HG03159 (cell line): ENCODE measurements at regions not wholly inside any gene's neighbourhood (a gene's known extent, or its start where the extent isn't known, plus 50 kb on each side); places are given as distances from the start of the nearest gene placed in this dataset.
"Not testable (repeated sequence)": the region's sequence is repeated elsewhere in the genome, so short reads cannot be mapped to it uniquely, and the experiment has no call there.

ENCODE experiments used
- ATAC-seq: cut with Tn5 transposase; IDR thresholded peaks from one replicate; pipeline ENCODE4 v1.9.1; 2021; ENCODE audit warnings: mild to moderate bottlenecking, moderate library complexity; ENCODE audit not compliant: unreplicated experiment

DNA sequence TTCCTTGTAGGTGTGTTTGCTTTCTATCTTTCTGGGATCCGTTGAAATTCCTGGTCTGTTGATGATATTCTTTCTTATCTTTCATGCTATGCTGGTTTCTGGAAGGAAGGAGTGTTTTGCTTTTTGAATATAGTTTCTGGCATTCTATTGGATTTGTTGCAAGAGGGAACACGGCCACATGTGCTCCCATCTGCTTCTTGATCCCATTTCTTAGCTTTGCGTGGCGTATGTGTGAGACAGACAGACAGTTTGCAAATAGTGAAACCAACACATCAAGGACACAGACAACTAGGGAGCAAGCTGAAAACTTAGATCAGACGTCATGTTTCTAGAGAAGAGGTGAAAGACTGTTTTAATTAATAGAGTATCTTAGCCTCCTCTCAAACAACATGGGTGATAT lies 261.9 kb upstream of the PUDP start:
- ATAC-seq = no peak

DNA sequence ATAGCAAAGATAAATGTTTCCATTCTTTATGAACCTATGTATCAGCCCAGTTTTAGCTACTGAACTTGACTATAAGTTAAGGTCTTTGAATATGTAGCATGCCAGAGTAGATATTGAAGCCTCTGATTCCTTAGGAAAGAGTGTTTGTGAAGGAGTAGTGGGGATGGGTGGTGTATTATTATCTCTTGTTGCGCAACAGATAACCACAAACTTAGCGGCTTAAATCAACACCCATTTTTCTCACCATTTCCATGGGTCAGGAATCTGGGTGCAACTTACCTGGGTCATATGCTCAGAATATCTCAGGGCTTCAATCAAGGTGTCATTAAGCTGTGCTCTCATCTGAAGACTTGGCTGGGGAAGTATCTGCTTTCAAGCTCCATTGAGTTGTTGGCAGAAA lies 251.4 kb upstream of the PUDP start:
- ATAC-seq = no peak

DNA sequence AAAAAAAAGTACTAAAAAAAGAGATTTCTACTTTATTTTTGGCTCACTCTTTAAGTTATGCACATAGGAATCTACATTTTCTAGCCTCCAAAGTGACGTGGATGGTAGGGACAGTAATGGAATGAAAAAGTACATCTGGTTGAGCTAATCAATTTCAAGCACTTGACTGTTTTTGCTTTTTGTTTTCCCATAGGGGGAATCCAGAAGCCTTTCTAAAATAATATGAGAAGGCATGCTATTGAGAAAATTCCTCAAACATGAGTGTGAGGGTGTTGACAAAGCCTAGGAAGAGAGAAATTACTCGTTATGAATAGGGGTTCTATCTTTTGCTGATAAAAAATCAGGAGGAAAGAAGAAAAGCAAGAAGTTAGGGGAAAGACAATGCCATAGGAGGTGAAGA lies 242.5 kb upstream of the PUDP start:
- ATAC-seq = no peak

DNA sequence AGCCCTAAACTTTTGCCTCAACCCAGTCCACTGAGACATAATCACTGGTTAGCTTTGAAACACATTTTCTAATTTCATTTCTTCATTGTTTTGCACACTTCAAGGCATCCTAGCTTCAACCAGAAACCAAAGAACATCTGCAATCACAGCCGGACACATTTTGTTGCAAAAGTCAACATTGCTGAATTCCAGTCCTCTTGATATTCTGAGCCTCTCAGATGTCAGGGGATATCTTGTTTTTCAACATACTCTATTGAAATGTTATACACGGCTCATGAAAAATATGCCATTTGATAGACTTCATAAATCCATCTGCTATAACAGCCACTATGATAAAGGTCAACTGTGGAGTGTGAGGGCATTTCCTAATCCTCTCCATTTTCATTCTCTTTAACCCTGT lies 241.6 kb upstream of the PUDP start:
- no peak for ATAC-seq

DNA sequence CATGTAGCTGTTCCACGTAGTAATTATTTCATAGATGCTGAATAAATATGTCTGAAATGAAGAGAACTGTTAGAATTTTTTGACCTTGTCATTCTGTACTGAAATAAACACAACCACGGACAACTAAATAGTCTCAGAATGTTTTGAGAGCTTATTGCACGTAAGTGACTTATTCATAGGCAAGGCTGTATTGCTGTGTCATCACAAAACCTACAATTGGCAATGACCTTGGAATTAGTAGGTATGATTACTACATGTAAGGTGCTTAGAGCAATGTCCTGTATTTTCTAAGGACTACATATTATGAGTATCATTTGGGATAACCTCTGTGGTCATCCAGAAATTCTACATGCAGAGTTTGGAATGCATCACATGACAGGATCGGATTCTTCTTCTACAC lies 237.2 kb upstream of the PUDP start:
- no peak for ATAC-seq

DNA sequence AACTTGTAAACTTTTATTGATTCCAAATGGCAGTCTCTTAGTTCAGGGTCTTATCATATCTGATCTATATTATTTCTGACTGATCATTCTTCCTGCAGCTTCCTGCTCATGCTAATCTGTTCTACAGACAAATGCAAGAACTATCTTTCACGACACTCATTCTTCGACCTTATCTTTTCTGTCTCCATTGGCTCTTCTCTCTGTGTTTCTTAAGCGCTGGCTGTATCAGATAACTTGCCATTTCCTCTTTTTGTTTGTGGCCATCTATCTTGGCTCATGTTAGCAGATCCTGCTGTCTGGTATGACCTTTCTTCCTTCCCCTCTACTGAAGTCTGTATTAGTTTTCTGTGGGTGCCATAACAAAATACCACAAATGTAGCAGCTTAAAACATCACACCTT lies 230.5 kb upstream of the PUDP start:
- ATAC-seq = no peak

DNA sequence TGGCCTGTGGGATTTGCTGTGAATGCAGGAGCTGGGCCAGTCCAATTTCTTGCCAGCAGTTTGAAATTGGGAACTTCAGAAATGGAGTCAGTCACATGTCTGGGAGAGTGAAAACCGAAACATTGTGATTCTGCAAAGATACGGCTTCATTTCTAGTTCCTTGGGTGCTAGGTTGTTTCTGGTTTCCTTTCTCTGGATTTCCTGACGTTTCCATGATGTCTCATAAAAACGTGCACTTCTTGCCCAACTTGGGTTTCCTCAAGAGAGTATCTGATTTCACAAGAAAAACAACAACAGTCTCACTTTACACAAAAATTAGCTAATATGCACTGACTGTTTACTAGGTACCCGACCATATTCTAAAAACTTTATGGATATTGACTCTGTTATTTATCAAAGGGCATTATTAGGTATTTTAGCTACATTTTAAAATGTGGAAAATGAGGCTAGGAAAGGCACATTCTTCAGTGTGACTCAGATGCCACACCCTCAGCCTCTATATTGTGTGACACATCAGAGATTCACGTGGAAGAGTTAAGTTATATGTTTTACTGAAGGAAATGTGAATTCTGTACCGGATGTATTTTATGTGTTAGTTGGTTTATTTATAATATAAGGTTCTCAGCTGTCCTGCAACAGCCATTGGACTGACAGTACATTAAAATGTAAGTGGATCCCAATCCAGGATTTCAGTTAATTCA lies 225.0 kb upstream of the PUDP start:
- ATAC-seq = no peak

DNA sequence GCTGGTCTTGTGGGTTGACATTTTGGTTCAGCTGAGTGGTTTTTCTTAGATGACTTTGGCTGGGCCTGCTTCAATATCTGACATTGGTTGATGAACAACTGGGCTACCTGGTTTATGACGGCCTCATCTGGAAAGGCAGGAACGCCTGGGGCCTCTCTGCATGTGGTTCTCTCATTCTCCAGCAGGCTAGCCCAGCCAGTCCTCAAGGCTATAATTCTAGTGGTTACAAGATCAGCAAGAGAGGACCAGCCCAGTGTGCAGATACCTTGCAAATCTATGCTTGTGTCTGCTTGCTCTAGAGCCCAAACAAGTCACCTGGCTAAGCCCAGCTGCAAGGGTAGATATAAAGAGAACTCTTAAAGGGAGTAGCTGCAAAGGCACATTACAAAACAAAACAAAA lies 214.2 kb upstream of the PUDP start:
- no peak for ATAC-seq

DNA sequence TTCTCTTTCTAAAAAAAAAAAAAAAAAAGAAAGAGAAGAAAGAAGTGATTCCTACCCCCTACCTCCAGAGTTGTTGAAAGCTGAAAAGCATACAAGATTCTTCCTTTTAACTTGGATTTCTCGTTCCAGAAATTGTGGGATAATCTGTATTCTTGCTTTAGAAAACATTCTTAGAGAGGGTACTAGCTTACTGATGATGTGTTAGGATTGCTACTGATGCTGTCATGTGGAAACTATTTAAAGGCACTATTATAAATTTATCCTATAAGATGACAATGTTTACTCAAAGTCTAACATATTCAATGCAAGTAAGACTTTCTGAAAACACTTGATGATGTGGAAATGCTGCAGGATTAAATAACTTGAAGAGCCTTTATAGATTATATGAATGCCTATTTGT lies 204.0 kb upstream of the PUDP start:
- no peak for ATAC-seq

DNA sequence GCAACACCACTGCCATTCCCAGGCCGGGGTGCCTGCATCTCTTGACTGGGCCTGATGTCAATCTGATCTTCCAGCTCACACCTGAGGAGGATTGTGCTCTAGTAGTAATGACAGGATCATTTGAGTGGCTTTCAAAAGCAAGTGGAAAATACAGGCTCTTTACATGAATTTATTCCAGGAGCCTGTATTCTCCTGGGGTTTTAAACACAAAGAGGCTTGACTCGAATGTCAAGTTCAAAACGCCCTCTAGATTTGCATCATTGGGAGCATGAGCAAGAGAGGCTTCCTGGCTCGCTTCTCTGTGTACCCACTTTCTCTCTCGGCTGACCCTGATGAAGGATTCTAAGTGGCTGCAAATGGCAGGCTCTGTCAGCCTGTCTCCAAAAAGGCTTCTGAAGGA lies 199.5 kb upstream of the PUDP start:
- ATAC-seq = no peak

DNA sequence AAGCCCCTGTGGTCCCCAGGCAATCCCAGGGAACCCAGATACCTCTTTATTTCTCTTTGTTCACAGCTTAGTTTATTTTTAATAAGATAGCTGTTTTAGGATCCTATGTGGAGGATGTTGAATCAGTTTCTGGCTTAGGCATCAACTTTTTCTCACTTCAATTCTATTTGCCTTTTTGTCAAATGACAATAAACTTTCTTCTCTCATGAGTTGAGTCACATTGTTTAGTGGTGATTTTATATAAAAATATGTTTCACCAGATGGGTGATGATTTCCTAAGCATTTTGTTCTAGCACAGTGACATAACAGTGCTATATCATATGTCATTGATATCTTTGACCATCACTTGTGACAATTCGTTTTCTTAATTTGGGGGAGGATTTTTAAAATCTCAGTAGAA lies 198.1 kb upstream of the PUDP start:
- ATAC-seq = no peak

DNA sequence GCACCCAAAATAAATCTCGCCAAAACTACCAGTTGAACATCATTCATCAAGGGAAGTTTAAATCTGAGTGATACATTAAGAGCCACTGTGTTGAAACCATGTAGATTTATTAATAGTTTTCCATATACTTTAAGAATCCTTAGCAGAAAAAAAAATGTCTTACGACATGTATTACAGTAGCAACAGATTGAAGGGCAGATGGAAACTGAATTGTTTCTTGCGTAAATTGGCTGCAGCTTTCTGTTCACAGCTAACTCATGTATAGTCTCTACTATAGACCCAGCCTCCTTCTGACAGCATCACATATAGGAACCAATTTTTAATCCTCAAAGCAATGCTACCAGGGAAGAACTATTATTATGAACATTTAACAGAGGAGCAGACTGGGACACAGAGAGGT lies 195.2 kb upstream of the PUDP start:
- ATAC-seq = no peak

DNA sequence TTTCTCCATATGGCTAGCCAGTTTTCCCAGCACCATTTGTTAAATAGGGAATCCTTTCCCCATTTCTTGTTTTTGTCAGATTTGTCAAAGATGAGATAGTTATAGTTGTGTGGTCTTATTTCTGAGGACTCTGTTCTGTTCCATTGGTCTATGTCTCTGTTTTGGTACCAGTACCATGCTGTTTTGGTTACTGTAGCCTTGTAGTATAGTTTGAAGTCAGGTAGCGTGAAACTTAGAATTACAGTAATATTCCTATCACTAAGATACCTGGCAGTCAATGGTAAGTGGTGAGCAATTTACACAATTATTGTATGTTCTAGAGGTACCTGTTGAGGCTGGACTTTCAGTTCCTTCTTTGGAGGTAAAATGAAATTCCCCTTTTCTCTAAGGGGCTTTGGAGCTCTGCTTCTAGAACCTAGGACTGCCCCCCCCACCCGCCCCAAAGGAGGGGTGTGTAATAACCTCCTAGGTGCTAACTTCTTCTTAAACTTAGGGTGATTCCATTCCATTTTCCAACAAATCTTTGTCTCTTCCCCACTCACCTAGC lies 187.9 kb upstream of the PUDP start:
- not testable (repeated sequence) for ATAC-seq

DNA sequence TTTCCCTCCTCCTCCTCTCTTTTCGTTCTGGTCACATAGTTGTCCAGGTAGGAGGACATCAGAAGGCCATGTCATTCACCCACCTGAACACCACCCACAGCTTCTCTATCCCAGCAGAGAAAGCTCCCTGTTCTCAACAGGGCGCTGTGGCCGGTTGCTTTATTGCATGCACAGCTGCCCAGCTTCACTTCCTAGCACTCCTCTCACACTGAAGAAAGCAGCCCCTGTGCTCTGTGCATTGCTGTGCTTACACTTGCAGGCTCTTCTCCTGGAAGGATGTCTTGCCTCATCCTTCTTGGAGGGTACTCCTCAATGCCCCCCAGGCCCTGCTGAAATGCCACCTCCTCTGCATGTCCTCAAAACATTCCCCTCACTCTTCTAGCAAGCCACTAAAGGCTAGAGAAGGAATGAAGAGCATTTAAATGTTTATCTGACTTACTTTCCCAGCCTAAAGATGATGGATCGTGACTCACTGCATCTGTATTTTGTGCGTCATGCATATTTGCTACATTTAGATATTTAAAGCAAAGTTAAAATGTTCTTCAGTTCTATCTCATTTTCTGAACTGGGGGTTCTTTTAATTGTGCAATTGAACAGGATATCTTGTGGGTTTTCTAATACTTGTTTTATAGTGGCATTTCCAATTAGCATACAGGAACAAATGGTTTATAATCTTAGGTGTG lies 186.4 kb upstream of the PUDP start:
- no peak for ATAC-seq

DNA sequence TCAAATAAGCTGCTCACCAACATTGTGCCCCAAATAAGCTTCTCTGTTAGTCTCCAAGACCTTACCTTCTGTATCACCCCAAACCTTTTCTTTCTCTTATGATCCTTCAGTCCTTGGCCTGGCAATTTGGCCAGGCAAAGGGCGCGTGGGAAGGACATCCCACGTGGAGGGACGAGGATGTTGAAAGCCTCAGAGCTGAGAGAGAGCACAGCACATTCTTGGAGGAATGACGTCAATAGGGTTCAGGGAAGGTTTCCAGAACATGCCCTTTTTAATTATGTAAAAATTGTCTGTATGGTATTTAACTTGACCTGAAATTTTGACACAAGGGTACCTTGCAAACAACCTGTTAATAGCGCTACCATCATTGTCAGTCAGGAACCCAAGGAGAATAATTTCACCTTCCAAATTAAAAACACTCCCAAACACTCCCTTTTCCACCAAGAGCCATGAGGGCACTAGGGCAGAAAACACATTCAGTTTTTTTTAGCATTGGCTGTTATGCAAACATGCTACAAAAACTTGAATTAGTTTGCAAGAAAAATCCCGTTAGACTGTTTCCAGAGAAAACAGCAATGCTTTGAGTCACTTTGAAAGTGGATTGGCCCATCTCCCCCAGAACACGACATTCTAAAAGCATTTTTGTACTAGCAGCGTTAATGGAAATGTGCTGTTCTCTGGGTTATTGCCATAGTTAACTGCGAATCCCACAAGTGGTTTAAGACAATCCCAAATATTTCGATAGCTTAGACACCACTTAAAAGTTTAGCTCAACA lies 183.2 kb upstream of the PUDP start:
- no peak for ATAC-seq

DNA sequence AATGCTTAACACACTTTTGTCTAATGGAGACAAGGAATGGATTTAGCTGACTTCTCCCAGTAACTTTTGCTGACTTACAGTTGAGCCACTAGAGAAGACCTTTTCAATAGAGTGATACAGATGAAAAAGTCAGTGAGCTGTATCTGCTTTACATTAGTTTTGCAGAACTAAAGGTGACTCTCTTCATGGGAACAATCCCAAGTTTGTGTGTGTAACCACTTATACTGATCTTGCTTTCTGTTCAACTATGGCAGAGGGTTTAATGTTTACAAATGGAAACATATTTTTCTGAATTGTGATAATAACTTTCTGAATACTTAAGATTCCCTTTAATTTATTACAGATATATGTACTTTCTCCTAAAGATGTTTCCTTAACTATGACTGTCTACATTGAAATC lies 182.6 kb upstream of the PUDP start:
- no peak for ATAC-seq

DNA sequence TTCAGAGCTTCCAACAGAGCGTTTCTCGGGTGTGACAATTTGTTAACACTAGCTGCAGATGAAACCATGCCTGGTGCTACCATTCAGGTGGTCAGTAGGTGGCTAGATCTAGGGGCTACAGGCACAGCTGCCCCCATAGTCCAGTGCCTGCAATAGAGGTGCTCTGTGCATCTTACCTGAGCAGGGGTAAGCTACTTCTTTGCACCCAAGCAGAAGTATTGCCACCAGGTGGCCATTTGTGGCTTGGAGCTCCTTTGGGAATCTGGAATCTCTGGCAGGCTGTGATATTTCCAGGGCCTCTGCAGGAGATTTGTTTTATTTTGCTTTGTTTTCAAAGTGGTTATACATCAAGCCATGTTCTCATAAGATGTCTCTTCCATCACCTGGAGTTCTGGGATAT lies 170.7 kb upstream of the PUDP start:
- ATAC-seq = no peak

DNA sequence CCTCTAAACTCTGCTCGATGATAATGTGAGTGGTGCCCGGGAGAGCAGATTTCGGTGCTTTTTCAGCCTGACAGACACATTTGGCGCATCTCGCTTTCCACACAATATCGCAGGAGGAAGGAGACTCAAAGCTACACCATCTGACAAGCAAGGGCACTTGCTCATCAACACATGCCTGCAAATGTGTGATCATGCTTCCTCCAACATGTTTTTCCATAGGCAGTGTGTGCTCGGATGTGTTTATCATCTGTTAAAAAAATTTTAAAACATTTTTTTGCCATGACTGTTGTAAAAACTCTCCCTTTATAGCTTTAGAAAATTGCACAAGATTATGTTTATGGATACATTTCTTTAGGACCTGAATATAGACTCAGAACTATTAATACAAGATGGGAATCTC lies 170.3 kb upstream of the PUDP start:
- no peak for ATAC-seq

DNA sequence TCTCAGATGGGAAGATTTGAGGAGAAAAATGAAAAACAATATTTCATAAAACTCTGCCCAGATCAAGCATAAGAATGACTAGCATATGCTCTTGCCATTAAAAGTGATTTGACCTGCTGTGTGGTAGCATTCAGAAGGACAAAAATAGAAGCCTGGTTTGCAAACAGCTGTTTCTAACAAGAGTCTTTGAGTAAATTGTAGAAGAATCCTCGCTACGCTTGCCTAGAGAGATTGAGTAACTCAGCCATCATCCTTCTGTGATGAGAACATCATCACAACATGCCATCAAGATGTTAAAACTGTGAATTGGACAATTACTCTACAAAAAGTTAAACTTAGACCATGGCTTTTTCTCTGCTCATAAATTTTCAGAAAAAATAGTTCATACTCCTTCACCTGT lies 168.9 kb upstream of the PUDP start:
- no peak for ATAC-seq

DNA sequence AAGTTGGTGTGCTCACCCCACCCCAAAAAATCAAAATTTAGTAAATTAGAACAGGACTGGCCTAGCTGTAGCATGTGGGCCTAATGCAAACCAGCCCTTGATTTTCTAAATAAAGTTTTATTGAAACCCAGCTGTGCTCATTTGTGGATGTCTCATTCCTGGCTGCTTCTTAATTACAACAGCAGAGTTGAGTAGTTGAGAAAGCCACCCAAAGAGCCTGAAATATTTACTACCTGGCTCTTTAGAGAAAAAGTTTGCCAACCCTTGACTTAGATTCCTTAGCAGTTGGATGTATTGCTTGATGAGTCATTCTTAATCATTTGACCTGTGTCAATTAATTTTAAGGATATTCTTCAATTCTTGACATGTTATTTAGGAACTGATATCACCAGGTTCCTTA lies 168.3 kb upstream of the PUDP start:
- ATAC-seq = no peak

DNA sequence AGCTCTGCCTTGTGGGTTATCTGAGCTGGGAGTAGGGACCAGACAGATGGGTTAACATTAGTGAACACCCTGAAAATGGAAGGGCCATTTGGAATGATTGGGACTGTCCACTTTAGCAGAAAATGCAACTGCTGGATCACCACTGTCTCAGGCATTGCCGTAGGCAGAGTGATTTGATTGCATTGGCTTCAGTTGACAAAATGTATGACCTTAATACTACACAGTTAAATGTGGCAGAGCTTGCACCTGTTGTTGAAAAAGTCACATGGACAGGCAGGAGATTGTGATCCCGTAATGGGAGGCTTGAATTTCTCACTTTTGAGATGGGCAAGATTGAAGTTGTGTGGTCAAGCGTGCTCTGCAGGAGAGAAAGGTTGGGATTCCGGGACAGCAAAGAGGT lies 166.5 kb upstream of the PUDP start:
- no peak for ATAC-seq

DNA sequence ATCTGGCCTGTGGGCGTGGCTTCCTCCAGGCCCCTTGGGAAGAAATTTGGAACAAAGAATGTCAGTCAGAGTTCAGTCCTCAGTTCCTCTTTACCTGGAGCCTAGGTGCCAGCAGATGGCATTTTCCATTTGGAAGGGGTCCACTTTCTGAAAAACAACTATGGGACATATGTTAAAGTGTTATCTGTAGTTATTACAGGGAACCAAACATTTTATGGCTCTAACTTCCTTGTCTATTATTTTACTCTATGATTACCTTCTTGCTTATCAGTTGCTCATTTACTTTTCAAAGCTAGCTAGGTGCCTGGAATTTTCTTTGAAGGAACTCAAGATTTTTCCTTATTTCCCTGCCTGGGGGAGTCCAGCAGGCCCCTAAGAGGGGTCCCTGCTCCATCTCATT lies 159.8 kb upstream of the PUDP start:
- no peak for ATAC-seq
